Hypothalamus (tissue), 51 donors: ENCODE measurements at regions not wholly inside any gene's neighbourhood (a gene's known extent, or its start where the extent isn't known, plus 50 kb on each side); places are given as distances from the start of the nearest gene placed in this dataset.

Experiments
- DNase-seq, 51 donors: peaks; one replicate each; lab custom pipeline; 2025; lab: John Stamatoyannopoulos, UW

GRCh38 chr7:108809356-108809755, 239.7 kb downstream of the DNAJB9 start:
- DNase-seq = no peak

DNA sequence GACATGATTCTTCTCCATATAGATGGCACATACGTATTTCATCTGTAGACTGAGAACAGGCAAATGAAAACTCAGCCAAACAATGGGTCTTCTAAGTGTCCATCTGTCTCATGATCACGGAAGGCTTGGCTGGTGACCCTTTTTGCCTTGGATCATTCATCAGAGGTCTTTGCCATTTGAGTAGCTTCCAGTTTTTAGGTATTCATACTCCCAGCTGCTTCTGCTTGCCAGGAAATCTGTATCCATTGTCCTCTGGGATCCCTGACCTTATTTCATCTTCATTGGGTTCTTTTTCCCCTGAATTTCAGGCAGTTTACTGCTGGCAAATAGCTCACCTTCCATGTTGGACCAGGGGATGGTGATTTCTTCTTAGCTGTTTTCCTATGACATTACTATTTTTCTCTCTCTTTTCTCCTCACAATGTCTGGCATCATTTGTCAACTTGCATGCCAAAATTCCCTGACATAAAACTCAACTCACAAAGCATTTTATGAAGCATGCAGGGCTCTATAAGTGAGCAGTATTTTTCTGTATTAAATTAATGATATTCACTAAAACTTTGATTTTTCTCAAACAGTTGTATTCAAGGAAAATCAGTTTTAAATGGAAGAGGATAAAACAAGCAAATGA, 241.2 kb downstream of the DNAJB9 start:
- DNase-seq = no peak

DNA sequence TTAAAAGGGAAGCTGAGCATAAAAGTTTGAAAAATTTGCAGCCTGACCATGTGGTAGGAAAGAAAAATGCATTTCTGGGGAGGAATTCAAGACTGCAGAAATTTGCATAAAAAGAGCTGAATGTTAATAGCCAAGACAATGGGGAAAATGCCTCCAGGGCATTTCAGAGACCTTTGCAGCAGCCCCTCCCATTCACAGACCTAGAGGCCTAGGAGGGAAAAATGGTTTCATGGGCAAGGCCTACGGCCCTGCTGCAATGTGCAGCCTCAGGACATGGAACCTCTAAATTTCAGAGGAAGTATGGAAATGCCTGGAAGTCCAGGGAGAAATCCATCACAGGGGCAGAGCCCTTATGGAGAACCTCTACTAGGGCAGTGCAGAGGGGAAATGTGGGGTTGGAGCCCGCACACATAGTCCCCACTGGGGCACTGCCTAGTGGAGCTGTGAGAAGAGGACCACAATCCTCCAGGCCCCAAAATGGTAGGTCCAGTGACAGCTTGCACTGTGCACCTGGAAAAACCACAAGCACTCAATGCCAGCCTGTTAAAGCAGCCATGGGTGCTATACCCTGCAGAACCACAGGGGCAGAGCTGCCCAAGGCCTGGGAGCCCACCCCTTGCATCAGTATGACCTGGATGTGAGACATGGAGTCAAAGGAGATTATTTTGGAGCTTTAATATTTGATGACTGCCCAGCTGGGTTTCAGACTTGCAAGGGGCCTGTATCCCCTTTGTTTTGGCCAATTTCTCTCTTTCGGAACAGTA, 243.8 kb downstream of the DNAJB9 start:
- no peak for DNase-seq

DNA sequence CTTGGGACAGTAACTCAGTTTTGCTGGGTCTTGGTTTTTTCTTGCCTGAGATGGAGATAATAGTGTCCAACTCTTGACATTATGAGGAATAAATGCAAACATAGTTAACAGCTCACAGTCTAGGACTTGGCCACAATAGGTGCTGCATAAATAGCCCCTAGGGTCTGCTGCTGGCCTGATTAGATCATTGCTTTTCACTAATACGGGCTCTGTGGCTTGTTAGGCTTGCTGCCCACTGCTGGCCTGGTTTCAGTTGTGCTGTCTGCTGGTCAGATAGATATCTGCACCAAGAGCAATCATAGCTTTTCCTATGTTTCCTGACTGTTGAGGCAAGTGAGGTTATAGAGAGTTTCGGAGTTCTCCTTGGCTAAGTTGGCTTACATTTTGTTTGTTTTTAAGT, 246.1 kb downstream of the DNAJB9 start:
- no peak for DNase-seq

GRCh38 chr7:108818742-108819141, 249.1 kb downstream of the DNAJB9 start:
- no peak for DNase-seq

GRCh38 chr7:108824840-108825580, 255.3 kb downstream of the DNAJB9 start:
- peak in 1 of 51 donors; percentile 1 for DNase-seq

DNA sequence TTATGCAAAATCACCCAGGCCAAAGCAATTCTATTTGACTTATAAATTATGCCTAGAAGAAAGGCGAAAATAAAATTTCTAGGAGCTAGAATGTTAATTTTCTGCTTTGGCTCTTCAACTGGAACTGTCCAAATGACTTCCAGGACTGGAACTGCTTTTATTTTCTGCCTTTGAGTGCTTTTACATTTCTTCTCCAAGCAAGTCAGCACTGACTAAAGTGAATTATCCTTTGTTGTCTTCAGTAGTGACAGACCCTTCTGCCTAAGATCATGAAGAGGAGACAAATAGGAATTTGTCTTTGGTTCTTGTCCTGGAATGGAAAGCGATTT, 255.9 kb downstream of the DNAJB9 start:
- DNase-seq = no peak

DNA sequence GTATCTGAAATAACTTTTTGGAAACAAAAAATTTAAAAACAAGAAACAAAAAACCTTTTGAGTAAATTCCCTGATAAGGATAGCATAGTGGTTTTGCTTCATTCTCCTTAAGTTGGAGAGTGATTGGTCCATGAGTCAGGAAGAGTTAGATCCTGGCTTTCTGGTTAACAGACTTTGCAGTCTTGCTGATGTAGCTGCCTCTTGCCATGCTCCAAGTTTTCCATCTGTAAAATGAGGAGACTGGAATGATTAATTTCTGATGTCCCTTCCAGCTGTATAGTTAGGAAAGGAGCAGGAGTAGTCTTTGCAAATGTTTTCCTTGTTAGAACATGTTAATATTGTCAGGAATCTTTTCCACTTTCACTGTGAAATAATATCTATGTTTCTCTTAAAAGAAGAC, 266.6 kb downstream of the DNAJB9 start:
- no peak for DNase-seq

DNA sequence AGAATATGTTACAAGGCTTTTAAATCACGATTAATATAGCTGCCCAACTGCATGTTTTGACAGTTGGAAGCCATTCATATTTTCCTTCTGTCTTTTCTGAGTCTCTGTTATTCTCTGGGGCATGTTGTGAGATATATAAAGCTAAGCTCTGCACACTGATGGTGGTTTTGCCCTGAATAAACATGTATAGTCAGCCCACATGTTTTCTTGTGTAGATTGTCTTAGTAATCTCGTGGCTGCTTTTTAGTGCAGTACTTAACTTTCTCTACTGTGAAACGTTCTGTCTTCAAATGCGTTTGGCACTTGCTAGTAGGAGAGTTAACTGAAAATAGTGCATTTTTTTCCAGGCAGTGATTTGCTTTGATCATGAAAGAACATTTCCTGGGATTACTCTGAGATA, 268.5 kb downstream of the DNAJB9 start:
- no peak for DNase-seq

- DNase-seq = no peak
Observed at GRCh38 chr7:108839076-108839475, 269.4 kb downstream of the DNAJB9 start.

DNA sequence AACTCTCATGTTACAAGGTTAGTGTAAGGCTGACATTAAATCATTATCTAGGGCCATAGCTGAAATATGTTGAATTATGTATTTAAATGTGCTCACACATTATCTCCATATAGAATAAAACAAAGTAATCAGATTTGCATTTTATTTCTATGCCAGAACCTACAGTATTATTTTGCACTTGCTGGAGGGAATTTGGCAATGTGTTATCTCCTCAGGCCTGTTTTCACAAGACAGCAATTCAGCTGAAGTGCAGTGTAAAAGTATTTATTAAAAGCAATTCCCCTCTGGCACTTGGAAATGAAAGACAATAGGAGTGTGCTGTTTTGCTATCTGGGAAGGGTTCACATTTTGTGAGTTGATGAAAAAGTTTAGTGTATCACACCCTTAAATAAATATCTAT, 276.3 kb downstream of the DNAJB9 start:
- DNase-seq = no peak

DNA sequence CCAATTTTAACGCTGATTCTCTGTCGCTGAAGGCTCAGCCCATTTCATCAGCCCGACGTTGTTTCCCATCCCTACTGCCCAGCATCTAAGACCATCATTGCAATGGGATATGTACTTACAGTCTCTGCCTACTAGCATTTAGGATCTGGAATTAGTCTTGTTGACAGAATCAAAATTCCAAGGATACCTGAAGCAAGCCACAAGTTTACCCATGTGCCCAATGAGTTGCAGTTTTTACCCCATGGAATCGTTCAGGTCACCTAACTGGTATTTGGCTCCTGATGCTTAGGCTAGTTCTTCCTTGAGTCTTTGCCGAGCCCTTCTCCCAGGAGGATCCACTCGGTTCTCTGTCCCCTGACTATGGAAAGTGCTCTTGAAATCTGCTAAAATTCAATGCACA, 276.8 kb downstream of the DNAJB9 start:
- DNase-seq = no peak

DNA sequence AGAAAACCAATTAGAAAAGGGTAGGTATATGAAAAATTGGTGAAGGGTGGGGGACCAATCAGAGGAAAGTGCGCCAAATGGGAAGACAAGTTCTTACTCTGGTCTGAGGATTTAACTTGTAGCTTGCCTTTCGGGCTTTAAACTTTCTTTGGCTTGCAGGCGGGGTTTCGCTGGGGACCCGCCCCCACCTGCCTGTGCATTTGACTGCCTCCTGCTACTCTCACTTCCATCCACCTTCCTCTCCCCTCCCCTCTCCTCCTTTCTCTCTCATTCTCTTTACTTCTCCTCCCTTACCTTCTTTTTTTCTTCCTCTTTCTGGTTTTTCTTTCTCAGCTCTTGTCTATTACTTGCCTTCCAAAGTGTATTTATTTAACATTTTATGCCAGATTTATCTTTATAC, 278.8 kb downstream of the DNAJB9 start:
- no peak for DNase-seq

GRCh38 chr7:108860615-108861014, 290.9 kb downstream of the DNAJB9 start:
- DNase-seq = no peak

GRCh38 chr7:108861071-108861470, 291.4 kb downstream of the DNAJB9 start:
- no peak for DNase-seq

GRCh38 chr7:108863227-108863848, 293.7 kb downstream of the DNAJB9 start:
- no peak for DNase-seq

GRCh38 chr7:108869070-108869469, 299.4 kb downstream of the DNAJB9 start:
- no peak for DNase-seq

DNA sequence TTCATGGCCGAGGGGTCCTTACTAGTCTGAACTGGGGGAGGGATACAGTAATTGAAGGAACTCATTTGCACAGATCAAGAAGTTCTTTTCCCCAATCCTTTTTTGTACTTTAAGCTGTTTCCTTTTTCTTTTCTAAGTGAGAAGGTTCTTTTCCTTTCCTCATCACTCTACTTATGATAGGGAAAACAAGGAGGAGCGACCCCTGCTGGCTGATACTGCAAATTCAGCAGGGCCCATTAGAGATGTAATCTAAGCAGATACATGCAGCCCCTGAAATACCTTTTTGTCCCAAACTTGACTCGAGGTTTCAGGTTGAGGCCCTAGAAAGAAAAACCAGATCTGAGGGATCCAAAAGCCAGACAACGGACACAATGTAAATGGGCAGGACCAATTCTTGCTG, 305.5 kb downstream of the DNAJB9 start:
- no peak for DNase-seq

- DNase-seq = no peak
Observed at GRCh38 chr7:108890862-108891261, 321.2 kb downstream of the DNAJB9 start.

GRCh38 chr7:108908456-108908855, 338.8 kb downstream of the DNAJB9 start:
- no peak for DNase-seq

DNA sequence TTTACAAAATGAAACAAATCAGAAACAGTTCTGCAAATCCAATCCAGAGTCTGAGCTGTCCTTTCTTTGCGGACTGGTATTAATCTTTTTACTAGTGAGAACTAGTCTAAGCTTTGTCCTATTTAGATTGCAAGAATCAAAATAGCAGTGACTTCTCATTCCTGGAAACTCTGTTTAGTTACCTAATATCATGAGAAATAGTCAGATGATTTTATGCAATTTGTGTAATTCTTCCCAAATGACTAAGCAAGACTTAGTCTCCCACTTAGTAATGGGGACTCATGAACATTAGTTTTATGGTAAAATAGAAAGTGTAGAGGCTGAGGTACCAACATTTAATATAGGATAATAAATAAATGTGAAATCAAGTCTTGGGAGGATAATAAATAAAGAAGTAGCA, 341.3 kb downstream of the DNAJB9 start:
- DNase-seq = no peak

- no peak for DNase-seq
Observed at GRCh38 chr7:108920490-108920889, 350.8 kb downstream of the DNAJB9 start.
